ENCODE measurements at regions not wholly inside any gene's neighbourhood (a gene's known extent, or its start where the extent isn't known, plus 50 kb on each side); places are given as distances from the start of the nearest gene placed in this dataset.

GRCh38 chr2:195356920-195357440 is 300.0 kb upstream of the SLC39A10 start:
- TF ChIP-seq CTCF (IDR thresholded peaks at IDR 0.05; ENCODE audit: low read length) (no peak), EZH2phosphoT487 (IDR thresholded peaks at IDR 0.05; ENCODE audit: low read length) (no peak), EZH2 (optimal IDR thresholded peaks at IDR 0.05; ENCODE audit: low read depth, low read length) (no peak)
